SW480 (cell line): ENCODE measurements at regions not wholly inside any gene's neighbourhood (a gene's known extent, or its start where the extent isn't known, plus 50 kb on each side); places are given as distances from the start of the nearest gene placed in this dataset.

Experiments
- DNase-seq: peaks from one replicate; pipeline ENCODE4 v3.0.0-alpha.2; 2016; ENCODE audit warnings: low spot score

GRCh38 chr10:133006202-133006601 lies 63.8 kb upstream of the CFAP46 start:
- no peak for DNase-seq

DNA sequence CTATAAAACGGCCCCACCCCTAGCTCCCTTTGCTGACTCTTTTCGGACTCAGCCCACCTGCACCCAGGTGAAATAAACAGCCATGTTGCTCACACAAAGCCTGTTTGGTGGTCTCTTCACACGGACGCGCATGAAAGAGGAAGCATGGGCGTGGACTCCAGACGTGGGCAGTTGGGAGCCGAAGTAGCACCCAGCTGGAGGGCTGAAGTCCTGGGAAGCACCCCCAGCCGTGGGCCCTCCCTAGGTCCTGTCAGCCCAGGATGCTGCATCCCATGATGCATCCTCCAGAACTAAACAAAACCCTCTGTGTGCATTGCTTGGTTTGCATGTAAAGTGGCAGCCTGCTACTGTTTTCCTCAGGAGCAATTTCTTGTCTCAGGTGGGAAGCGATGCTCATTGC lies 62.1 kb upstream of the CFAP46 start:
- DNase-seq = no peak

GRCh38 chr10:133003188-133003587 lies 60.8 kb upstream of the CFAP46 start:
- no peak for DNase-seq

- no peak for DNase-seq
Observed at GRCh38 chr10:133002685-133003084, 60.3 kb upstream of the CFAP46 start.

DNA sequence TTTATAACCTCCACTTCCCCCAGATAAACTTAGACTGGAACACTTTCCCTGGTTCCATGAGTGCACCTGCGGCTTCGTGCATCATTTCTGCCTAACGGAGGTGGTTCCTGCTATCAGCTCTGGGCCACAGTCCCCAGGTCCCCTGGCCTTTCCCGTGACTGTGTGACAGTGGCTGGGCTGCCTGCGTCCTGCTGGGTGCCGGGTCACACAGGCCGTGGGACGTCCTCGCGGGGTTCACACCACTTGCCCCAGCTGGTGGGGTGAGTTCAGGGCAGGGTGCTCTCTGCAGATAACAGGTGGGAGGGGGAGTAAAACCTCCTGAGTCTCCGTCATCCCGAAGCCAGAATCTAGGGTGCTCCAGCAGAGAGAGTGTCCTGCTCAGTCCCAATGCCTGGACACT lies 58.7 kb upstream of the CFAP46 start:
- no peak for DNase-seq

DNA sequence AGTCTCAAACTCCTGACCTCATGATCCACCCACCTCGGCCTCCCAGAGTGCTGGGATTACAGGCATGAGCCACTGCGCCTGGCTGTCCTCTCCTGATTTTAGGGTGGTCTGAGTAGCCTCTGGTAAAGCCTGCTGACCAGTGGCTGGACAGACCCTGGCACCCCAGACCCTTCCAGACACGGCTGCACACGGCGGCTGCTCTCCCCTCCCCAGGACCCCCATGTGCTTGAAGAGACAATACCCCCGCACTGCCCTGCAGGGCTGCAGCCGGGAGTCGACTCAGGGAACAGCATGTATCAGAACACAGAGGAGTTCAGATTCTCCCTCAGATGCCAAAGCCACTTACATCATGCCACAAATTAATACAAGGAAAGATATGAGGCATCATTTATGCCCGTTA lies 58.3 kb upstream of the CFAP46 start:
- no peak for DNase-seq

- DNase-seq = no peak
Observed at GRCh38 chr10:132997517-132998265, 55.3 kb upstream of the CFAP46 start.

- DNase-seq = no peak
Observed at GRCh38 chr10:132996603-132997343, 54.4 kb upstream of the CFAP46 start.

DNA sequence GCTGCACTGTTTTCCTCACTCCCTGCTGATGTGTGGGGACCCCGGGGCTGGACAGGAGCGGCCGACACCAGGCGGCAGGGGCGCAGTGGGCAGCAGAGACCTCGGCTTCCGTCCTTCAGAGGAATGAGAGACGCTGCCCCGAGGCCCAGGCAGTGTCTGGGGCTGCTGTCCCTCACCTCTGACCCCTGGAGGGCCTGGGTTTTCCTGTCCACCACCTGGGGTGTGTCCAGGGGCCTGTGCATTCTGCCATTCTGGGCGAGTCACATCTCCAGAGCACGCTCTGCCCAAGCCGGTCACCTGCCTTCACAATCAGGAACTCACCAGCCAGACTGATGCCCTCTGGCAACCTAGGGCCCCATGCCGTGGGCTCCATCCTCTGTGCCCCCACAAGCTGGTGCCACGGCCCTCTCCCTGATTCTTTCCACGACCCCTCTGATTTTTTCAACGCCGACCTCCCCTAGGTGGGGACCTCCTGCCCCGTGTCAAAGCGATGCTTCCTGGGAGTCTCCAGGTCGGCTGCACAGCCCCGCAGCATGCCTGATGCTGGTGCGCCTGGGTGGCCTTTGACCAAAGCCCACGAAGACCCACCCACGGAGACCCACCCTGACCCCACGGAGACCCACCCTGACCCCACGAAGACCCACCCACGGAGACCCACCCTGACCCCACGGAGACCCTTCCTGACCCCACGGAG lies 53.7 kb upstream of the CFAP46 start:
- no peak for DNase-seq

GRCh38 chr10:132994811-132995210 lies 52.4 kb upstream of the CFAP46 start:
- no peak for DNase-seq

GRCh38 chr10:132994185-132994796 lies 51.9 kb upstream of the CFAP46 start:
- no peak for DNase-seq

DNA sequence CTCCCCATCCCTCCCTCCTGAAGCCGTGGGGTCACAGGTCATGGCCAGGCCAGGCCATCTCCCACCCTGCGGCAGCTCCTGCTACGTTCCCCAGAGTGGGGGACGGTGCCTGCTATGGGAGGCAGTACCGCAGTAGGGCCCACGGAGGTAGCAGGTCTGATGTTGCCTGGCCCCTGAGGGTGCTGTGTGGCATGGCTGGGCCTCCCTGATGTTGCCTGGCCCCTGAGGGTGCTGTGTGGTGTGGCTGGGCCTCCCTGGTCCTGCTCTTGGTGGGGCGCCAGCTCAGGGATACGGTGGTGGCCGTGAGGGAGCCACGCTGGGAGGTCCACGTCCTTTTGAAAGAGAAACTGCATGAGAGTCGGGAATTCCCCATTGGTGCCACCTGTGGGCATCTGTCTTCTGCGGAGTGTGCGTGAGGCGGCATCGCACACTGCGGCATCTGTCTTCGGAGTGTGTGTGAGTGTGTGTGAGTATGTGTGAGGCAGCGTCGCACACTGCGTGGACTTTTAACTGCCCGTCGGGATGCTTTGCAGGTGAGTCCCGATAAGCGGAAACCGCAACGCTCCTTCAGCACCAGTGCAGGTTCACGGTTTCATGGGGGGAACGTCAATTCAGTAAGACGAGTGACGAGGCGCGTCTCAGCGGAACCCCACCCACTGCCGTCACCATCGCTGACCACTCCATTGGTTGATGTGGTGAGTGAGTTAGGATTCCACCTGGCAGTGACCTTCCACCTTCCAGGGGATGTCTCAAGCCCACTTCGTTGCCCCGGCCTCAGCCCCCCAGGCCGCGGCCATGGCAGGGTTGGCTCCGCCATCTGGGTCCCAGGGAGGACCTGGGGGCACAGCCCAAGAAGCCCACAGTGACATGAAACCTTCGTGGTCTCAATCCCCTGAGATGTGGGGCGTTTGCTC lies 51.2 kb upstream of the CFAP46 start:
- DNase-seq = no peak

DNA sequence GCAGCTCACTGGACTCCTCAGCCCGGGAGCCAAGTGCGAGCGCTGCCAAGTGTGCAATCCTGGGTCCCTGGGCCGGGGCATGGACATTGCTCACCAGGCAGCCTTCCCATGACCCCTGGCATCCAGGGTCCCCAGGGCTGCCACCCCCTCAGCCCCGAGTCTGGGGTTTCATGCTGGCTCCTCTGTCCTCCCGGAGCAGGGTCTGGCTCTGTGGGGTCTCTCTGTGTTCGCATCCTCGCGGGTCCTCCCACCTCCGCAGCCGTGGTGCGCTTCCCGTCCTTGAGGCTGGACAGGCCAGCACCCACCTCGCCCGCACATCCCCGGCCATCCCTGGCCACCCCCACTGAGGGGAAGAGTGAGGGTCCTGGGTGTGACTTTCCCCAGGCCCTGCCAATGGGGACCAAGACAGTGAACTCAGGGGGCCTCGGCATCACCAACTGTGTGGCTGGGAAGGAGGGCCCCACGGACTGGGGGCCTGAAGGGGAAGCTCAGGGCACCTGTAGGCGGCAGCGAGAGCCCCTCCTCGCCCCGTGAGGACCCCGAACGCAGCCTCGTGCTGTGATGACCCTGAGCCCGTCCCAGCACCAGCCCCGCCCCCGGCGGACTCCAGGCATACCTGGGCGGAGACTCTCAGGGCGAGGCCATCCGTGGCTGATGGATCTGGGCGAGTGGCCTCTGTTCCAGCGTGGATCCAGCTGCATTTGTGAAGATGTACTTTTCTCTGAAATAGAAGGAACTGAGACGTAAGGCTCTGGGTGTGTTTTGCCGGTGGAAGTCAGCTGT lies 50.3 kb upstream of the CFAP46 start:
- no peak for DNase-seq
